Body of pancreas (tissue), 4 donors: ENCODE measurements at regions not wholly inside any gene's neighbourhood (a gene's known extent, or its start where the extent isn't known, plus 50 kb on each side); places are given as distances from the start of the nearest gene placed in this dataset.

ENCODE experiments used
- ATAC-seq: fragments of 150-250 bp; one replicate; pipeline ENCODE4 v1.9.1; 2016
- DNase-seq, 4 donors: peaks; one replicate each; pipeline ENCODE4 v3.0.0-alpha.2; 2019
- H3K27ac ChIP-seq, 4 donors: fragments of 200-600 bp; sonication (generic); 1 replicate in 3 of 4; 2 replicates in 1 of 4; pipeline versions ENCODE4 v1.5.1 to v1.6.1; 2016 to 2019; ENCODE audit warnings: mild to moderate bottlenecking in 1 of 4, mixed read lengths in 1 of 4, moderate library complexity in 1 of 4
- H3K27me3 ChIP-seq, 2 donors: fragments of 200-600 bp; sonication (generic); one replicate each; pipeline ENCODE4 v1.6.0; 2016; ENCODE audit warnings: mild to moderate bottlenecking in 1 of 2
- H3K36me3 ChIP-seq, 2 donors: fragments of 200-600 bp; sonication (generic); replicated peaks in 1 of 2; 2 replicates each; pipeline ENCODE4 v1.5.1; 2016; ENCODE audit warnings: low read depth in 2 of 2; ENCODE audit not compliant: insufficient read depth in 1 of 2
- H3K4me1 ChIP-seq: fragments of 200-600 bp; sonication (generic); one replicate; pipeline ENCODE4 v1.6.0; 2016
- H3K4me3 ChIP-seq, 2 donors: fragments of 200-600 bp; sonication (generic); 1 replicate in 1 of 2; 2 replicates in 1 of 2; pipeline ENCODE4 v1.5.1; 2016 to 2019
- H3K9me3 ChIP-seq, 3 donors: fragments of 200-600 bp; sonication (generic); 1 replicate in 2 of 3; 2 replicates in 1 of 3; pipeline ENCODE4 v1.5.1; 2016
- POLR2A ChIP-seq, 3 donors: fragments of 450-650 bp; IDR thresholded peaks; one replicate each; pipeline ENCODE4 v1.6.1; 2016; ENCODE audit warnings: antibody characterized with exemption in 3 of 3, mild to moderate bottlenecking in 2 of 3
- WGBS, 2 donors: methylation state at CpG; one replicate each; pipeline ENCODE4 v1.1.5; 2017; 5-methylcytosine and 5-hydroxymethylcytosine counted together
- intact Hi-C: fragments of 100-400 bp; cut with DNase I; formaldehyde crosslinking; loops from one replicate; pipeline ENCODE4 v1.15.1; 2023
- TF ChIP-seq, protein P1 (sequence below), 7 experiments: fragments of 450-650 bp in 4 of 7; fragments of 200-600 bp in 3 of 7; sonication (generic) in 3 of 7; IDR thresholded peaks; one replicate each; pipeline ENCODE4 v1.5.1; 2016 to 2019; ENCODE audit warnings: antibody characterized with exemption in 7 of 7

GRCh38 chr1:106524631-106525030 is 531.8 kb upstream of the PRMT6 start:
- WGBS, 2 donors, result 55% methylated on average over 3 of the region's 3 CpGs
- Histone ChIP-seq H3K9me3 (no peaks in the 10 kb centered on the region), H3K27me3 (no peaks in the 10 kb centered on the region), H3K36me3 (no peaks in the 10 kb centered on the region), H3K4me3 (no peak overlapping the region), H3K4me1 (no peaks in the 10 kb centered on the region), H3K27ac (no peak overlapping the region)
- DNase-seq (no peak), ATAC-seq (no peak)
- TF ChIP-seq POLR2A (IDR thresholded peaks at IDR 0.05), result no peak
- TF ChIP-seq, protein P1, sequence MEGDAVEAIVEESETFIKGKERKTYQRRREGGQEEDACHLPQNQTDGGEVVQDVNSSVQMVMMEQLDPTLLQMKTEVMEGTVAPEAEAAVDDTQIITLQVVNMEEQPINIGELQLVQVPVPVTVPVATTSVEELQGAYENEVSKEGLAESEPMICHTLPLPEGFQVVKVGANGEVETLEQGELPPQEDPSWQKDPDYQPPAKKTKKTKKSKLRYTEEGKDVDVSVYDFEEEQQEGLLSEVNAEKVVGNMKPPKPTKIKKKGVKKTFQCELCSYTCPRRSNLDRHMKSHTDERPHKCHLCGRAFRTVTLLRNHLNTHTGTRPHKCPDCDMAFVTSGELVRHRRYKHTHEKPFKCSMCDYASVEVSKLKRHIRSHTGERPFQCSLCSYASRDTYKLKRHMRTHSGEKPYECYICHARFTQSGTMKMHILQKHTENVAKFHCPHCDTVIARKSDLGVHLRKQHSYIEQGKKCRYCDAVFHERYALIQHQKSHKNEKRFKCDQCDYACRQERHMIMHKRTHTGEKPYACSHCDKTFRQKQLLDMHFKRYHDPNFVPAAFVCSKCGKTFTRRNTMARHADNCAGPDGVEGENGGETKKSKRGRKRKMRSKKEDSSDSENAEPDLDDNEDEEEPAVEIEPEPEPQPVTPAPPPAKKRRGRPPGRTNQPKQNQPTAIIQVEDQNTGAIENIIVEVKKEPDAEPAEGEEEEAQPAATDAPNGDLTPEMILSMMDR (IDR thresholded peaks at IDR 0.05), result no peak
- intact Hi-C loops, result no loop called here

- no peaks in the 10 kb centered on the region for H3K4me1 ChIP-seq
Measured at GRCh38 chr1:106526650-106527049, 529.8 kb upstream of the PRMT6 start.

DNA sequence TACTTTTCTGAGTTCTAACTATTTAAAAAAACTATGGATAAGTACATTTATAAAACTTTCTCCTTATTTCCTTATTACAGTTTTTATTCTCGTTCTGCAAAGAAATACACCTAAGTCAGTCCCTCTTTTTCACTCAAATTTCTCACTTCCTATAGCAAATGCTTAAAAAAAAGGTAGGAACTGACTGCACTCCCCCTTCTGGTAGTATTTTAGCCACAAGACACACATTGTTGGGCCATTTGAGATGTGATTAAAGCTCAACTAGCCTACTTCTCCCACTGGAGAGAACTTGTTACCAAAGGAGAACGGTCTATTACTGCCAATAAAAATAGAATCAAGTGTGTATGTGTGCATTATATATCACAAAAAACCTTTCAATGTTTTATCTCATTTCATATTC is 521.9 kb upstream of the PRMT6 start:
- 44 to 49% methylated on average over 2 of the region's 2 CpGs for WGBS, 2 donors
- Histone ChIP-seq H3K27me3 (no peaks in the 10 kb centered on the region), H3K4me1 (no peaks in the 10 kb centered on the region), H3K9me3 (no peaks in the 10 kb centered on the region), H3K27ac (no peak overlapping the region), H3K4me3 (no peak overlapping the region), H3K36me3 (no peaks in the 10 kb centered on the region)
- DNase-seq (no peak), ATAC-seq (no peak)
- intact Hi-C loops, result no loop called here
- no peak for TF ChIP-seq POLR2A (IDR thresholded peaks at IDR 0.05)
- TF ChIP-seq, protein P1 (IDR thresholded peaks at IDR 0.05), result no peak

More at GRCh38 chr1:106526650-106527049, 529.8 kb upstream of the PRMT6 start:
- no peak overlapping the region for H3K4me3 ChIP-seq
- intact Hi-C loops, result no loop called here
- H3K27ac ChIP-seq, result no peak overlapping the region
- H3K36me3 ChIP-seq, result no peaks in the 10 kb centered on the region
- DNase-seq, result no peak
- no peak for ATAC-seq
- 36 to 41% methylated on average over 2 of the region's 2 CpGs for WGBS, 2 donors
- H3K27me3 ChIP-seq, result no peaks in the 10 kb centered on the region
- TF ChIP-seq, protein P1 (IDR thresholded peaks at IDR 0.05), result no peak
- TF ChIP-seq POLR2A (IDR thresholded peaks at IDR 0.05), result no peak
- no peaks in the 10 kb centered on the region for H3K9me3 ChIP-seq

DNA sequence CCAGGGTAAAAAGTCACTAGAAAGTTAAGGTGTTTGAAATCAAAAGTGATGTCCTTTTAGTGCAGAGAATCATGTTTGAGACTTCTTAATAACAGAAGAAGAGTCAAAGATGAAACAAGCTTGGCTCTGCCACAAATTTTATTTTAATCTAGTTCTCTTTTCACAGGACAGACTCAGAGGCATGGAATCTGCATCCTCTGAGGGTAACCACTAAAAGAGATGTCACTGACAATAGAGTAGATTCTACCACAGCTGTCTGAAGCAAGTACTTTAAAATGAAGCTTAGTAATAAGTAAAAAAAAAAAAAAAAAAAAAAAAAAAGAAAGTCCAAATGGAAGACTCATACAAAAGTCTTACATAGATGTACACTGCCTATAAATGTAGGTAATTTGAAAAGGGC is 519.7 kb upstream of the PRMT6 start:
- DNase-seq (no peak), ATAC-seq (no peak)
- Histone ChIP-seq H3K27me3 (no peaks in the 10 kb centered on the region), H3K9me3 (no peaks in the 10 kb centered on the region), H3K36me3 (no peaks in the 10 kb centered on the region), H3K4me1 (no peaks in the 10 kb centered on the region), H3K4me3 (no peak overlapping the region), H3K27ac (no peak overlapping the region)
- intact Hi-C loops, result no loop called here
- no peak for TF ChIP-seq POLR2A (IDR thresholded peaks at IDR 0.05)
- TF ChIP-seq, protein P1 (IDR thresholded peaks at IDR 0.05), result no peak

DNA sequence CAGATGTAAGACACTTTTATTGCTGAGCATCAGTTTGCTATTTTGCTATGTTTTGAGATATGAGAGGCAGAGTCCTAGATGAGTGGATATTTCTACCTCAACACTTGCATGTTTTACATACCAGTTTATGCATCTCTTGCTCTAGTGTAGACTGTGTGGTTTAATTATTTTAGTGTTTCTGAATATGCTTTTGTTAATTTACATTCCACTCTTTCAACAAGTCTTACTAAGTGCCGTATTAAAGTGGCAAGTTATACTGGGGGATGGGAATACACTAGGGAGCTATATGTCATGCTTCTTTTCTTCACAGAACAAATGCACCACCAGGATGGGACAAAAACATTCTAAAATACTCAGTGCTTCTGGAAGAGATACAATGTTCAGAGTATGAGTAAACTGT is 507.7 kb upstream of the PRMT6 start:
- Histone ChIP-seq H3K9me3 (no peaks in the 10 kb centered on the region), H3K36me3 (no peaks in the 10 kb centered on the region), H3K27me3 (no peaks in the 10 kb centered on the region), H3K27ac (no peak overlapping the region), H3K4me1 (no peaks in the 10 kb centered on the region), H3K4me3 (no peak overlapping the region)
- intact Hi-C loops, result no loop called here
- no peak for DNase-seq
- WGBS, 2 donors, result 53 to 77% methylated on average over 1 of the region's 1 CpG
- TF ChIP-seq, protein P1 (IDR thresholded peaks at IDR 0.05), result no peak
- no peak for TF ChIP-seq POLR2A (IDR thresholded peaks at IDR 0.05)
- no peak for ATAC-seq
